Ishikawa (cell line): ENCODE measurements at regions not wholly inside any gene's neighbourhood (a gene's known extent, or its start where the extent isn't known, plus 50 kb on each side); places are given as distances from the start of the nearest gene placed in this dataset.

Experiments
- CEBPB ChIP-seq: IDR thresholded peaks from 2 replicates; pipeline ENCODE4 v1.6.1; 2012
- CREB1 ChIP-seq: IDR thresholded peaks from 2 replicates; pipeline ENCODE4 v1.6.1; 2012; ENCODE audit warnings: low read depth
- EGR1 ChIP-seq: IDR thresholded peaks from 2 replicates; pipeline ENCODE4 v1.6.1; 2012
- EP300 ChIP-seq: IDR thresholded peaks from 2 replicates; pipeline ENCODE4 v1.6.1; 2012; ENCODE audit warnings: borderline replicate concordance
- FOXM1 ChIP-seq: IDR thresholded peaks from 2 replicates; pipeline ENCODE4 v1.6.1; 2012; ENCODE audit warnings: low read depth, borderline replicate concordance
- MAX ChIP-seq: IDR thresholded peaks from 2 replicates; pipeline ENCODE4 v1.6.1; 2012
- NFIC ChIP-seq: IDR thresholded peaks from 2 replicates; pipeline ENCODE4 v1.6.1; 2012
- RAD21 ChIP-seq: IDR thresholded peaks from 2 replicates; pipeline ENCODE4 v1.6.1; 2012; ENCODE audit warnings: low read depth
- REST ChIP-seq: IDR thresholded peaks from 2 replicates; pipeline ENCODE4 v1.6.1; 2012; ENCODE audit warnings: low read depth, mild to moderate bottlenecking
- TAF1 ChIP-seq: IDR thresholded peaks from 2 replicates; pipeline ENCODE4 v1.6.1; 2012; ENCODE audit warnings: low read depth, mild to moderate bottlenecking
- TCF12 ChIP-seq: IDR thresholded peaks from 2 replicates; pipeline ENCODE4 v1.6.1; 2012; ENCODE audit warnings: low read depth
- TEAD4 ChIP-seq: IDR thresholded peaks from 2 replicates; pipeline ENCODE4 v1.6.1; 2012
- USF1 ChIP-seq: IDR thresholded peaks from 2 replicates; pipeline ENCODE4 v1.6.1; 2012
- YY1 ChIP-seq: IDR thresholded peaks from 2 replicates; pipeline ENCODE4 v1.6.1; 2012; ENCODE audit warnings: low read depth
- ZBTB7A ChIP-seq: IDR thresholded peaks from 2 replicates; pipeline ENCODE4 v1.6.1; 2012; ENCODE audit warnings: low read depth

GRCh38 chr14:49506650-49507049, 79.5 kb downstream of the RPS29 start:
- TF ChIP-seq MAX (no peak), EP300 (no peak), TEAD4 (no peak), USF1 (no peak), TAF1 (no peak), FOXM1 (no peak), RAD21 (no peak), YY1 (no peak), EGR1 (no peak), REST (no peak), ZBTB7A (no peak), NFIC (no peak), CEBPB (no peak), TCF12 (no peak), CREB1 (no peak)

GRCh38 chr14:49505041-49505766, 81.0 kb downstream of the RPS29 start:
- TF ChIP-seq EP300: peak; percentile 52; the same call in 1 of the 2 replicates
- peak; percentile 55 for TF ChIP-seq TCF12
- TF ChIP-seq YY1: no peak
- peak; percentile 83 for TF ChIP-seq TEAD4

GRCh38 chr14:49497725-49498348, 88.3 kb downstream of the RPS29 start:
- no peak for TF ChIP-seq ZBTB7A
- peak; percentile 85 for TF ChIP-seq RAD21

- no peak for TF ChIP-seq FOXM1
- no peak for TF ChIP-seq YY1
These were observed 88.9 kb downstream of the RPS29 start for GRCh38 chr14:49497267-49497666.

GRCh38 chr14:49494836-49495235, 91.3 kb downstream of the RPS29 start:
- TF ChIP-seq NFIC (no peak), TCF12 (no peak), YY1 (no peak), CEBPB (no peak), TEAD4 (no peak), EP300 (no peak), CREB1 (no peak), TAF1 (no peak), RAD21 (no peak)

- TF ChIP-seq EP300 (no peak), EGR1 (no peak), YY1 (no peak), RAD21 (no peak), FOXM1 (no peak), TEAD4 (no peak), TAF1 (no peak), REST (no peak), USF1 (no peak)
These were observed 92.6 kb downstream of the RPS29 start for GRCh38 chr14:49493557-49493956.

GRCh38 chr14:49492151-49492550, 94.0 kb downstream of the RPS29 start:
- TF ChIP-seq USF1 (no peak), REST (no peak), MAX (no peak), YY1 (no peak)
